Prostate gland (tissue), 2 donors: ENCODE measurements at regions not wholly inside any gene's neighbourhood (a gene's known extent, or its start where the extent isn't known, plus 50 kb on each side); places are given as distances from the start of the nearest gene placed in this dataset.

Experiments
- CTCF ChIP-seq, 4 experiments: fragments of 200-600 bp in 2 of 4; fragments of 450-650 bp in 2 of 4; sonication (generic) in 2 of 4; IDR thresholded peaks; 1 replicate in 3 of 4; 2 replicates in 1 of 4; pipeline ENCODE4 v1.5.1; 2016 to 2019; ENCODE audit warnings: antibody characterized with exemption in 4 of 4, mild to moderate bottlenecking in 2 of 4, moderate library complexity in 2 of 4
- POLR2A ChIP-seq: fragments of 450-650 bp; IDR thresholded peaks from one replicate; pipeline ENCODE4 v1.6.1; 2016; ENCODE audit warnings: antibody characterized with exemption, mild to moderate bottlenecking

GRCh38 chr6:135601857-135602256 is 104.3 kb upstream of the AHI1 start:
- no peak for TF ChIP-seq CTCF (IDR thresholded peaks at IDR 0.05)
- TF ChIP-seq POLR2A = no peak
